HG03521 (cell line): ENCODE measurements at regions not wholly inside any gene's neighbourhood (a gene's known extent, or its start where the extent isn't known, plus 50 kb on each side); places are given as distances from the start of the nearest gene placed in this dataset.

ENCODE experiments used
- ATAC-seq: cut with Tn5 transposase; IDR thresholded peaks from one replicate; pipeline ENCODE4 v1.9.1; 2021; ENCODE audit warnings: mild to moderate bottlenecking, moderate library complexity; ENCODE audit not compliant: unreplicated experiment

DNA sequence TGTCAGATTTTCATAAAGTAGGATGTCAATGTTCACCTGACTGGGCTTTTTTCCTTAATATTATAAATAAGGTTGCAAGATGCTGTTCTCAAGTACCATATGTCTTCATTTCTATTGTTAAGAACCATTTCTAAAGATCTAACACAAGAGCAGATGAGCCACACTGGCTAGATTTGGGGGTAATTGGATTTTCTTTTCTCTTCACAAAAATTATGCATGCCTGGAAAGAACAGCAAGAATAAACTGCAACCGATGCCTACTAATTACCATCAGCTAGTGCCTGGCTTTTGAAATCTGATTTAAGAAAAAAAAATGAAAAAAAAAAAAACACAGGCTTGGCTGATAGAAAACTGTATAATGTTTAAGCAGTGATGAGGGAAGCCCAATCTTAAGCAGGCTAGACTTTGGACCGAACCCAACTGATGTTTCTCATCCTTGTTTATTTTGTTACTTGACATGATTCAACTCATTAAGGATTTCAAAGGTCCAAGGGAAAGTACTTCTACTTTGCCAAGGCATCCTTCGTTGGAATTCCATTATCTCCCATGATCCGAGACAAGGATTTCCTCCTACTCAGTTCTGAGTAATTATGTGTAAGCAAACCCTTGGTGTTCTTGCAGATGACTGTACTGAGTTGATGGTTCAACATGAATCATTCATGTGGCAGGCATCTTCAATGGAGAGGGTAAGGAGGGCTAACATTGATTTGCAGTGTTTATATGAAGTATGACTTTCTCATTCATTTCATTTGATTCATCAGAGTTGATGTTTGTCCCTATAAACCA is 300.5 kb downstream of the SPRY2 start:
- no peak for ATAC-seq

DNA sequence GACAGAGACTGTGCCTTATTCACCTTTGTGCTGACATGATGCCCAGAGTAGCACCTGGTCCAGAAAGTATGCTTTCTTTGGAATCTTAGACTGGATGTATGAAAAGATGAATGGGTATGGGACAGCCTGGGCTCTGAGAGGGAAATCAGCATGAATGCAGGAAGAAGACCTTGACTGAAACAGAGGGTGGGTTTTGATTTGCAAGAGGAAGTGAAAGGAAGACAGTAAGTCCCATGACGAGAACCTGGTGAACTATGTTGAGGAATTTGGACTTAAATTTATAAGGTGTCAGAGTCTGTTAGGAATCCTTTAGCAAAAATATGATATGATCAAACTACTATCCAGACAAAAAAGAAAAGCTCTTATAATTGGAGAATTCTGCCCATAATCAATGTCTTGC is 301.9 kb downstream of the SPRY2 start:
- ATAC-seq: peak; percentile 48

DNA sequence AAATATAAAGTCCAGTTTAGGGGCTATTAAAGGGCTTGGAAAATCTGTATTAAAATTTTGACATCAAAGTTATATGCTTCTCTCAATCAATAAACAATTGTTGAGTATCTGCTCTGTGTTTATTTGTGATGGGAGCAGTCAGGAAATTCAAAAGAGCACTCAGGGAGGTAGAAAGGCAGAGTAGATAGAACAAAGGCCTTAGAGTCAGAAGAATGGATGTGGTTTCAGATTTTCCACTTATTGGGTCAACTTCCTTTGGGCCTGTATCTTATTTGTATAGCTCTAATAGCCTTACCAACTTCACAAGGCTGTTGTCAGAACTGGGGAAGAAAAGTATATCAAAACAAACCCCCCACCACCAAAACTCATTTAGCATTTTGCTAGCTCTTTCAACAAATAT is 302.6 kb downstream of the SPRY2 start:
- no peak for ATAC-seq

DNA sequence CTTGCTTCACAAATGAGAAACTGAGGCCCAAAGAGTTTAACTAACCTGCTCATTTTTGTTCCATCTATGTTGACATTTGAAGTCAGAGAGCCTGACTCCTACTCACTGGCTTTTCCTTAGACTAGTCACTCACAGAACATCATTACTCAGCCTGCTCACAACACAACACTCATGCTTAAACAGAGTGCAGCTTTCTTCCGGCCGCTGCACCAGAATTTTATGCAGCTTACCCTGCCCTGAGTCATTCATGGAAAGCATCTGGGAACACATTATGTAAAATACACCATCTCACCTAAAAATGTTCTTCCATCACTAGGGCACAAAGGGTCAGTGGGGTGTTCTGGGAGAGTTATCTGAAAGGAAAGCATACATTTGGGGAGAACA is 303.4 kb downstream of the SPRY2 start:
- ATAC-seq: peak; percentile 49

DNA sequence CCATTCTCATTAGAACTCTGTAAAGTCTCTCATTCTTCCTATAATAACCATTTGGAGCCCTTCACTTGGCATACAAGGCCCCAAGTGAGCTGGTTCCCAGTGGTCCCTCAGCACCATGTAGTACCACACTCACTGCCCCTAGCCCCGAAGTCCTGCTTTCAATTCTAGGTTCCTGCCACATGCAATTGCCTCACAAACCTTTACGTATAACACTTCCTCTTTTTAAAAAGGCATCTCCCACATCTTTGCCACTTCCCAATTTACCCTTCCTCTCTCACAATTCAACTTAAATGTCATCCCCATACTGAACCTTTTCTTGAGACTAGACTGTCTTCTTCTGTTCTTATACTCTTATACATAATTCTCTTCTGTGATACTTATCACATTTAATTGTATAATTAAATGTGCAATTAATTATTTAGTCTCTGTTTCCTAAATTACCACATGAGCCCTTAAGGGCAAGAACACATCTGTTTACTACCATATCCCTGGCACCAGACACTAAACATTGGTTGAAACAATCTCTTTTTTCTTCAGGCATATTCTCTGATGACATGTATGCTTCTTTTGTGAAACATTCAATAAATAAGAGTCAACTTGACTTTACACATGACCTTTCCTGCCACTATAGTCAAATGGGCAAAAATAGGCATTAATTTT is 304.0 kb downstream of the SPRY2 start:
- ATAC-seq: peak; percentile 54

DNA sequence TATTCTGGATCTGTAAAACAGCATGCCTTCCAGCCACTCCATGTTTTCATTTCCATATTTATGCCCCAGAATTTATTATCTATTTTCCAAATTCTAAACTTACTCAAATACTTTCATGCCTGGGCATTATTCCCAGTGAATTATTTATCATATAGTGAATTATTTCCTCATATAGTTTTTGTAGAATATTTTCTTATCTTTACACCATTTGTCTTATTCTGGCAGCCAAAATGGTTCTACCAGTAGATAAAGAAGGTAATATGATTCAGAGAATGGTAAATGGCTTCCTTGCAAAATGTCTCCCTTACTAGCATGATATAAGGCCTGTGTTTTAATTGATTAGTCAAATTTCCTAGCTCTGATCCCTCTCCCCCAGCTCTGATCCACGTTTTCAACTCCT is 305.8 kb downstream of the SPRY2 start:
- ATAC-seq: no peak

DNA sequence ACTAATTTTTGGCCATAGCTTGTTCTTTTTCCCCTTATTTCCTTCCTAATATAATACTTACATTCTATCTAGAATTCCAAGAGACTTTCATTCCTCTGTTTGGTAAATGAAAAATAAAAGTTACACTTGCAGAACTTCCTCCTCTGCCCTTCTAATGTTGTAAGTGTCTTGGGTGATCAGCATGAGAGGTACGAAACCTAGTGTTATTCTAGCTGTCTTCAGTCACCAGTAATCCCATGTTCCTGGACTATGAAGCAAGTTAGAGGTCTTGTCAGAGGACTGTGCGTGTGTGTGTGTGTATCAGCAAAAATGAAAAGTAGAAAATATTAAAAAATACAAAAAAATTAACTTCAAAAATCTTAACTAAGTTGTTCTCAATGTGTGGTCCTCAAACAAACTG is 307.0 kb downstream of the SPRY2 start:
- no peak for ATAC-seq

DNA sequence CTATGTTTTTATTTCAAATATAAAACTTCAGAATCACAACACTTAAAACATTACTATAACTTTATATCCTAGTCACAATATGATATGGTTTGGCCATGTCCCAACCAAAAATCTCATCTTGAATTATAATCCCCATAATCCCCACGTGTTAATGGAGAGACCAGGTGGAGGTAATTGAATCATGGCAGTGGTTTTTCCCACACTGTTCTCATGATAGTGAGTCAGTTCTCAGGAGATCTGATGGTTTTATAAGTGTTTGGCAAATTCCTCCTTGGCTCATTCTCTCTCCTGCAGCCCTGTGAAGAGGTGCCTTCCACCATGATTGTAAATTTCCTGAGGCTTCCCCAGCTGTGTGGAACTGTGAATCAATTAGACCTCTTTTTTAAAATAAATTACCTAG is 307.6 kb downstream of the SPRY2 start:
- ATAC-seq: no peak

DNA sequence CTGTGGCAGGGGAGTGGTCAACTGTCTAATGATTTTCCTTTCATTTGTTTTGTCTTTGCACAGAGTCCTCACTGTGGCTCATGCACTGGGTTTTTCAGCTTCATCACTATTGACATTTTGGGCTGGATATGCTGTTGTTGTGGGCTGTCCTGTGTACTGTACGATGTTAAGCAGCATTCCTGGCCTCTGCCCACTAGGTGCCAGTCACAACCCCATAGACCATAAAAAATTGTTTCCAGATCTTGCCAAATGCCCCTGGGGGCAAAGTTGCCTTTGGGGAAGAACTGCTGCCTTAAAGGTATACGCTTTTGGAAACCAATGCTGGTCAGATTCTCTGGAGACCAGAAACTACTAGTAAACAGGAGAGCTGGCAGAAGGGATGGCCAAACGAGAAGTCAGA is 310.4 kb downstream of the SPRY2 start:
- no peak for ATAC-seq

DNA sequence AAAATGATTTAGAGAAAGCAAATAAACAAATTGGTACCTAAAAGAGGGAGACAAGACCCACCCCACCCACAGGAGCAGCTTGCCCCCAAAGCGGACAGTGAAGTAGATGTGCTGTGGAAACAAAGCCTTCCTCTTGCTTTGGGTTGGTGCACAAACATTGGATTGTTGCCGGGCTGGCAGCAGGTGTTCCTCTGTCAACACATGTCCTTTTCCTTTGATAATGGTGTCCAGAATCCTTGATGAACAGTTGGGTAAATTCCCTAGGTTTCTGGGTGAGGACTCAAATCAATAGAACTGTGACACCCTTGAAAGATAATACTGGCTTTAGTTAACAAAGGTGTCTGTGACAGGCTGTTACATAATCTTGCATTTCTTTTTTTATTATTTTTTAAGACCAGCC is 311.8 kb downstream of the SPRY2 start:
- no peak for ATAC-seq

DNA sequence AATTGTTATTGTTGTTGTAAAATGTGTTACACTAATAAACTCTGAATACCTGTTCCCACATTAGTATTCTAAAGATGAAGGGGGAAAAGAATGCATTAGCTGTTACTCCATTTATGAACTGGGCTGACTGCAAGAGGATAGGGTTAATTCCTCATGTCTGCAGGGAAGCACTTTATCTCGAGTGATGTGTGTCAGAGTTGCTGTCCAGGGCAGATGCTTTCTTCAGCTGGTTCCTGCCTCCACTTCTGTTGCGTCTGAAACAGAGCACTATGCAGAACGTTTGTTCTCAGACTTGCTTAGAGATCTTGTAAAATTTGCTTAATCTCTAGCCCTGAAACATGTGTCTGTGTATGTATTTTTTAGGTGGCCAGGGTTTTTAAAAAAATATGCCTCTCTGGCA is 318.8 kb downstream of the SPRY2 start:
- ATAC-seq: no peak

DNA sequence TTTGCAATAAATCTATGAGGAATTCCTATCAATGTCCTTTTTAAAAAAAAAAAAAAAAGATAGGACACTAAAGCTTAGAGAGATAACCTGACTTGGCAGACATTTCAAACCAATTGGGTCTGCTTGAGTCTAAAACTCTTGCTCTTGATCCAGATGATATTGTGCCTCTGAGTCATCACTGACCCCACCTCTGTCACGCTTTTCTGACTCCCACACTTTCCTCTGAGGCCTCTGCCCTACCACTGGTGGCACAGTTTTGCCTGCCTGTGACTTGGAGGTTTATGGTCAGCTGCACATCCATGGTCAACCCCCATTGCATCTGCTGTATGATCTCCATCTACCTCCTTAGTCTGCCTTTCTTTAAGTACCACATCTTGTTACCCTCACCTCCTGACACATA is 328.7 kb downstream of the SPRY2 start:
- no peak for ATAC-seq

DNA sequence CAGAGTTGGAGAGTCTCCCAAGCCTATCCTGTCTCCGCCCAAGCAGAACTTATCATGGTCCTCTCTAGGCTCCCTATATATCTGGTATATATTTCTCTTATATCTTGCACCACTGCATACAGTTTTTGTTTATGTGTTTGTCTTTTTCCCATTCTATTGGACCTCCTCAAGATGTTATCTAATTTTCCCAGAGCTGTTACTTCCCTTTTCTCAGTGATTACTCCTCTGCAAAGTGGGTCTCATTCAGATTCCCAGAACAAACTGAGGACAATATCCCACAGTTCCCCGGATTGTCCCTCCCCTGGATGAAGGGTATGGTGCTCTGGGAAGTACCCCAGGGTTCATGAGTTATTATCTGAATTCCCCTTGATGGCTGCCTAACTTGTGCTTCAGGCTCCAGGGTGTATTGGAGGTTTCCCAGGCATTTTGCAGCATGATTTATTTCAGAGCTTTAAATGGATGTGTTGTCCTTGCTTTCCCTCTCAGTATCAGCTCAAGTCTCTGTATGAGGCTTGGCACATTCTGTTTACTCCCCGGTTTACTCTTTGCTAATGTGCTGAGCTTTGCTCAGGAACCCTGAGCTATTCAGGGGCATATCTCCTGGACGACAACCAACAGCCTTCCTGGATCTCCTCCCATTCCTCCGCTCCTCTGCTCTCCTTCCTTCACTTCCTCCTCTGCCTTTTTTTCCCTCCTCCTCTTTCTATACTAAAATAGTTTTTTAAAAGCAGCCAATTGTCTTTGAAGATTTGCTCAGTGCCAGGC is 329.3 kb downstream of the SPRY2 start:
- ATAC-seq: no peak

DNA sequence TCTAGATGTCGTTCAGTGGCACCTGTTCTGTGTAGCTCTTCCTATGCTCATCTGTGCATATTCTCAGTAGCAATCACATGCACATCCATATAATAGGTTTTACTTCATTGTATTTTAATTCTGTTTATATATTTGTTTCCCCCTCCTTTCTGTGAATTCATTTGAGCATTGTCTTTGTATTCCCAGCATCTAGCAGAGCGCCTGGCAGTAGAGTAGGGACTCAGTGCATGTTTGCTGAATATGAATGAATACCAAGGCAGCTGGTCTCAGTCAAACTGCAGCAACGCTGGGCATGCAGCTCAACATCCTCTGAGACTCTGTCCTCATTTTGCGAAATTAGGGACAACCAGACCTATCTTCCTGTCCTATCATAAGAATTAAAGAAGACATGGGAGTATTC is 330.1 kb downstream of the SPRY2 start:
- no peak for ATAC-seq

DNA sequence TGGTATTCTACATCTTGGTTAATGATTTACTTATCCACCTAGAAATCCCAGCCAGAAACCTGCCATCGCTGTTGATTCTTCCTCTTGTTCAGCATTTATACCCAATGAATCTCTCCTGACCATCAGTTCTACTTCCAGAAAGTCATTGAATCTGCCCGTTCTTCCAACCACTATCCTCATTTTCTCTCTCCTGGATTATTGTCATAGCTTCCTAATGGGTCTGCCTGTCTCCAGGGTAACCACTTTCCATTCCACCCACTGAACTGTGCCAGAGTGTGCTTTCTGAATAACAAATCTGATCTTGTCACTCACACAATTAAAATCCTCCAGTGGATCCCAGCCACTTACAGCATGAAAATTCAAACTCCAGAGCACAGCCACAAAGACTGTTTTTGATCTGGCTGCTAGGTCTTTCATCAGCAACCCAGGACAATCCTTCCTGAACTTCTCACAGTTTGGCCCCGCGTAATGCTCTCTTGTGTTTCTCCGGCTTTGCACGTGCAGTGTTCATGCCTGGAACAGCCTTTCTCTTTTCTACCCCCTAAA is 330.6 kb downstream of the SPRY2 start:
- ATAC-seq: no peak

DNA sequence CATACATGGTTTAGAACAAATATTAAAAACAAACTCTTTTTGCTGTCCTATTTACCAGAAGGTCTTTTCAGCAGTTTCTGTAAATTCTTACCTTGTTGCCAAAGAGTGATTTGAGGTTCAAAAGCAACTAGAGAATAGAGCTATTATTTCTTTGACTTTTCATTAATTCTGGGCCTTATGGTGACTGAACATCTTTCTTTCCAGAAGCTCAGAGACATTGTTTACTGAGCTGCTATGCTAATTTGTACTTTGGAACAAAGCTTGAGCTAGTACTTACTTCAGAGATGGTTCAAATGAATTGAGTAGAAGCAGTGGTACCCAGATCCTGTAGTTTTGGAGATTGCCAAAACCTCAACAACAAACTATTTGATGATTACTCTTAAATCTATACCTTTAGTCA is 331.2 kb downstream of the SPRY2 start:
- no peak for ATAC-seq

DNA sequence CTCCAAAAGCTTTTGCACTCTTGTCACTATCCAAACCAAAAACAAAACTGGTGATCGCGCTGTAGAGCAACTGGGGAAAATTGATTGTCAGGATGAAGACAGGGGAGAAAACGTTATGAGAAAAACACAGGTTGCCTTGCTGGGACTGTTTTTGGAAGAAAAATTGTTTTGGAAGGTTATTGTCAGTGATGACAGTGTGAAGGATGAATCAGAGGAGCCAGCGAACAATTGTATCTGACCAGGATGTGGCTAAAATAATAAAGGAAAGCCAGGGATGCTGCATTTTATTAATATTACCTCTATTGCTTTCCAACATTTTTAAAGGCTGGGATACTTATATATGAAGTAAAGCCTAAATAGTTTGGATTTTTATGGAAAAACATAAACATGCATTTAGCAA is 334.0 kb downstream of the SPRY2 start:
- no peak for ATAC-seq

DNA sequence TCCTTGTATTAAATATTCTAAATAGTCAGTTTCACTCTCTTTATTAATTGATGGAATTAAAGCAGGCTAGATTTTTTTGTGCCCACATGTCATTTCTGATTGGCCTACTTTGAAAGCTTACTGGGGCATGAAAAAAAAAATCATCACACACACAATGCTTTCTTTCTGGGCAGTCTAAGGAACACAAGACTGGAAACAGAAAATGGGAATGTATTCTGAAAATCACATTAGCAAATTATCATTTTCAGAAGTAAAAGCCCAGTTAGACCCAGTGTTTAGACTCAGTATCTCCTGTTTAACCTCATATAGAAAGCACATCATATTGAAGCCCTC is 339.4 kb downstream of the SPRY2 start:
- no peak for ATAC-seq

DNA sequence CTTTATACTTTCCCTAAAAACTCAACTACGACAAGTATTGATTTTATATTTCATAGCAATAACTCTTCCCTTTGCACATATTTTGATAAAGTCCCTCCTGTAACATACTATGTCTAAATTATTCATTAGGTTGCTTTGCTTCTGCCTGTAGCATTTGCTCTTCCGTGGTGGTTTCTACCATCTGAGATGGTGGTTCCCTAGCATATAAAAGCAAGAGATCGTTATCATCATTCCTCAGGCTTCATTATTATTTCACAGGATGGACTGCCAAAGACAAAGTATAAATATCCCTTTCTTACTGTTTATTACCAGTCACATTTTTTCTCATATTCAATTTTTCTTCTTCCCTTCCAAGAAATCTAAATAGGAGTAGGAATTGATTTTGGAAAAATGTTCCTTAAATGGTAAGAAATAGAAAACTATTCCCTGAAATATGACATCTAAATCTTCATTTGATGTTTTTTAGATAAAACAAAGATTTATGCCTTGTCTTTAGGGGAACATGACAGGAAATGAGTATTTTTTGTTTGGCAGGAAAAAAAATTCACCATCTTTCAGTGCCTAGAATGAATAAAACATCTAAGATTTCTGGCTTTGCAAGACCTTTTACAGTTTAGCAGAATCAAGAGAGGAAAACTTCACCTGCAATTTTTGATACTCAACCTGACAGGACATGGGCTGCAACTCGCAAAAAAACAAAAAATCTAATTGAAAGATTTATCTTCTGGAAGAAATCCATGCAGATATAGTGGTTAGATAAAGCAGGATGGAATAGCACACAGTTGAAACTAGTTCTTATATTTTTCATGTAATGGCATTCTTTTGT is 340.0 kb downstream of the SPRY2 start:
- no peak for ATAC-seq

DNA sequence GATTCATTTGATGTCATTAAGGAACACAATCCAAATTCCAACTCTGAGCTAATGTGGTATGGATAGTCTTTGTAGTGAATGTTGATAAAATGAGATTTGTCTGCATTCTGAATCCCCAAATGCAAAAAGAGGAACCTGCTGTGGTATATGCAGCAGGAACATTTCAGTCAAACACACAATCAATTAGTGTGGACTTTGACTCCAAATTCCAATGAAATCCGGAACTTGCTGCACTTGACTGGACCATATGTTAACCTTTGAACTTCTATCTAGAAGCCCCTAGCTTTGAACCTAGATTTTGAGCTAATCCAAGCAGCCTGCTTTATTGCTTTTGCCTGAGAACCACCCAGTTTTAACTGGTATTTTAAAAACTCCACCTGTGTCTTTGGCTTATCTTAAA is 341.3 kb downstream of the SPRY2 start:
- ATAC-seq: no peak

DNA sequence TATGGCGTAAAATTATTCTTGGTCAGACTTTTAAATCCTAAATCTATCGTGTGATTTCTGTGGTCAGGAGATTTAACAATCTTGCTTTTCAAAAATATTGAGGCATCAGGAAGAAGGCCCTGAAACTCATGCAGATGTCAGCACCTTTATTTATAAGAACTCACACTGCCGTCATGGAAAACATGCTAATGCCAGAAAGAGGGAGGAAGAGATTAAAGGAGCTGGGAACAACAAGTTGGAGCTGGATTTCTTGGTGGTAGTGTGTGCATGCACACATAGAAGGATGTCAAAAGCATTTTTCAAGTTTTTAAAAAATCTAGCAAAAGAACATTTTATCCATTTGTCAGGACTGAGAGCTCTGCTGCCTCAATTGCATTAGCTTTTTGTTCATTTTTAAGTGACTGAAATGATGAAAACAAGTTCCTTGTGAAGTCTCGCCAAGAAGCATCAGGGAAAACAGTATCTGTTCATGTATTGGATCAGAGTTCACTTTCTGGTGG is 342.5 kb downstream of the SPRY2 start:
- no peak for ATAC-seq
